Stimulated activated CD8-positive, alpha-beta memory T cell treated with anti-CD3 and anti-CD28 coated beads, Interleukin-2, amount 100 ng/mL, for 48 hours (primary cell): ENCODE measurements at regions not wholly inside any gene's neighbourhood (a gene's known extent, or its start where the extent isn't known, plus 50 kb on each side); places are given as distances from the start of the nearest gene placed in this dataset.

ENCODE experiments used
- DNase-seq, 2 donors: peaks; one replicate each; pipeline ENCODE4 v3.0.0-alpha.2; 2020; ENCODE audit warnings: low read depth in 2 of 2

GRCh38 chr13:106898231-106898630 lies 330.3 kb upstream of the ARGLU1 start:
- DNase-seq = no peak

- no peak for DNase-seq
Measured at GRCh38 chr13:106888148-106888547, 320.2 kb upstream of the ARGLU1 start.

GRCh38 chr13:106887686-106888085 lies 319.7 kb upstream of the ARGLU1 start:
- DNase-seq = no peak

- no peak for DNase-seq
Measured at GRCh38 chr13:106883976-106884375, 316.0 kb upstream of the ARGLU1 start.

- no peak for DNase-seq
Measured at GRCh38 chr13:106882246-106882645, 314.3 kb upstream of the ARGLU1 start.

GRCh38 chr13:106879806-106880205 lies 311.9 kb upstream of the ARGLU1 start:
- no peak for DNase-seq

- DNase-seq = no peak
Measured at GRCh38 chr13:106874323-106874722, 306.4 kb upstream of the ARGLU1 start.

GRCh38 chr13:106873810-106874209 lies 305.9 kb upstream of the ARGLU1 start:
- DNase-seq = no peak

GRCh38 chr13:106867249-106867648 lies 299.3 kb upstream of the ARGLU1 start:
- no peak for DNase-seq

GRCh38 chr13:106865716-106866440 lies 297.9 kb upstream of the ARGLU1 start:
- no peak for DNase-seq

- DNase-seq = no peak
Measured at GRCh38 chr13:106859533-106859904, 291.6 kb upstream of the ARGLU1 start.

- no peak for DNase-seq
Measured at GRCh38 chr13:106858903-106859532, 291.1 kb upstream of the ARGLU1 start.

GRCh38 chr13:106852436-106852835 lies 284.5 kb upstream of the ARGLU1 start:
- DNase-seq = no peak

- DNase-seq = no peak
Measured at GRCh38 chr13:106850973-106851650, 283.2 kb upstream of the ARGLU1 start.

GRCh38 chr13:106846571-106847448 lies 278.9 kb upstream of the ARGLU1 start:
- no peak for DNase-seq

GRCh38 chr13:106836186-106836802 lies 268.4 kb upstream of the ARGLU1 start:
- no peak for DNase-seq

- DNase-seq = no peak
Measured at GRCh38 chr13:106835477-106835876, 267.5 kb upstream of the ARGLU1 start.

GRCh38 chr13:106821979-106822378 lies 254.0 kb upstream of the ARGLU1 start:
- DNase-seq = no peak

- DNase-seq = no peak
Measured at GRCh38 chr13:106819413-106820180, 251.7 kb upstream of the ARGLU1 start.

- no peak for DNase-seq
Measured at GRCh38 chr13:106818971-106819370, 251.0 kb upstream of the ARGLU1 start.

- DNase-seq = no peak
Measured at GRCh38 chr13:106815545-106815944, 247.6 kb upstream of the ARGLU1 start.
